Stimulated activated CD8-positive, alpha-beta memory T cell treated with anti-CD3 and anti-CD28 coated beads, Interleukin-15, amount 100 ng/mL, for 4 hours (primary cell): ENCODE measurements at regions not wholly inside any gene's neighbourhood (a gene's known extent, or its start where the extent isn't known, plus 50 kb on each side); places are given as distances from the start of the nearest gene placed in this dataset.
A peak's percentile ranks its signal among the peaks of the same experiment; 100 is the strongest.

Experiments used
- DNase-seq, 2 donors: peaks; one replicate each; pipeline ENCODE4 v3.0.0-alpha.2; 2020; ENCODE audit warnings: low read depth in 2 of 2

- no peak for DNase-seq
These were observed 150.4 kb upstream of the GGTLC1 start for GRCh38 chr20:24138951-24139350.

DNA sequence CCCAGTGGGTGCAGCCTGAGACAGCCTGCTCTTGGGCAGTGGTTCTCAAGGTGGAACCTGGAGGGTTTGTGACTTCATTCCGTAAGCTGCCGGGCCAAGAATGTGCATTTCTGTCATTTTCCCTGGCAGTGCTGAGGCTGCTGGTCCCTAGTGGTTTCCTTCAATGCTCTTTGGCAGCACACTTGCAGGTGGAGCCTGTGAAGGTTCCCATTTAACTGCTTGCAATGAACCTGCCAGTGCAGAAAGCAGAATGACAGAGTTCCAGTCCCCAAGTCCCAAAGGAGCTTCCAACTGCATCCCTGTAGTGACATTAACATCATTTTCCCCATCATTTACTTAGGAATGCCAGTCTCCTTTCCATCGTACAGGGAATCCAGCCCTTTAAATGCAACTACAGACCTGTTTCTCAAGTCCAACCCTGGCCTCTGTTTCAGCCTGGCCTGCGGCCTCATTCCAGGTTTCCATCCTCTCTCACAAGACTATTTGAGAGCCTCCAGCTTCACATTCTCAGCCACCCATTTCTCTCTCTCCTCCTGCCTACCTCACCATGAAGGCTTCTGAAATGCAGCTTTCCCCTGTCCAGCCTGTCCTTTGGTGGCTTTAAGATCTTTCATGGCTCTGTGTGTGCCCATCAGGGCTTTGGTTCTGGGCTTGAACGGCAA, 149.7 kb upstream of the GGTLC1 start:
- DNase-seq: no peak

GRCh38 chr20:24136659-24137246, 148.2 kb upstream of the GGTLC1 start:
- DNase-seq: no peak

GRCh38 chr20:24135781-24136180, 147.2 kb upstream of the GGTLC1 start:
- no peak for DNase-seq

DNA sequence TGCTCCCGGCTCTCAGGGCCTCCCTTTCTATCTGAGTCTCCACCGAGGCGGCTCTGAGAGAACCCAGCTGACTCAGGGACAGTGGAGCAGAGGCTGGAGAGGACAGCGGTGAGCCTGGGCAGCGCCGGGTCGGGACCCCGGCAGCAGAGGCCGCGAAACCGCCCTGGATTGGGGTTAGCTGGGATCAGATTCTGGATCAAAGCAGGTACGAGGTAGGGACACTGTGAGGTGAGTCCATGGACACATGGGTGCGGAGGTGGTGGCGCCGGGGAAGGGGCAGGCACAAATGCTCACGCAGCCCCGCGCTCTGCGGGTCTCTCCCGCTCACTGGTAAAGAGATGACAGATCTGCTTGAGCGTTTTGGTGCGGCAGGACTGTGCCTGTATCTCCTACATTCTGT, 146.4 kb upstream of the GGTLC1 start:
- DNase-seq: no peak

GRCh38 chr20:24134284-24134683, 145.7 kb upstream of the GGTLC1 start:
- no peak for DNase-seq

GRCh38 chr20:24132246-24132645, 143.7 kb upstream of the GGTLC1 start:
- no peak for DNase-seq

DNA sequence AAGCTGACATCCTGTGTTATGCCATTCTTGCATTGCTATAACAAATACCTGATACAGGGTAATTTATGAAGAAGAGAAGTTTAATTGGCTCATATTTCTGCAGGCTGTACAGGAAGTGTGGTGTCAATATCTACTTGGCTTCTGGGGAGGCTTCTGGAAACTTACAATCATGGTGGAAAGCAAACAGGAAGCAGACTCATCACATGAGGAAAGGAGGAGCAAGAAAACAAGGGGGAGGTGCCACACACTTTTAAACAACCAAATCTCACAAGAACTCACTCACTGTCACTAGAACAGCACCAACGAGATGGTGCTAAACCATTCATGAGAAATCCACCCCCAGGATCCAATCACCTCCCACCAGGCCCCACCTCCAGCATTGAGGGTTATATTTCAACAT, 143.1 kb upstream of the GGTLC1 start:
- DNase-seq: no peak

- DNase-seq: no peak
These were observed 142.7 kb upstream of the GGTLC1 start for GRCh38 chr20:24131281-24131680.

DNA sequence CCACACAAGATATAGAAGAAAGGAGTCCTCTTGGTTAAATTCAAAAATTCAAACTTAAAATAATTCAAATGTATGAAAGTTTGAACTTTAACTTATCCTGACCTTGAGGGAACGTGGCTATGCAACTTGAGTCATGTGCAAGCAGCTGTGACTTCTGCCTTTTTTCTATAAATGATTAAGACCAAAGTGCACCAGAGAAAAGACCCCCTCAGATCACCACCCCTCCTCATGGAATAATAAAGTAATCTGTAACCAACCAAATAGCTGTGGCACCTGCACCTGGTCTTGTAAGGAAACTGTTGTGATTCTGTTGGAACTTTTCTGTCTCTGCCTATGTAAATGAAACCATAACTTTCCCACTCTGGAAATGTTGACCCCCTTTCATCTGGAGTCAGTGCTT, 141.1 kb upstream of the GGTLC1 start:
- no peak for DNase-seq

GRCh38 chr20:24124951-24125650, 136.5 kb upstream of the GGTLC1 start:
- no peak for DNase-seq

- DNase-seq: no peak
These were observed 135.4 kb upstream of the GGTLC1 start for GRCh38 chr20:24124003-24124402.

GRCh38 chr20:24118441-24119175, 130.0 kb upstream of the GGTLC1 start:
- no peak for DNase-seq

GRCh38 chr20:24118034-24118433, 129.5 kb upstream of the GGTLC1 start:
- no peak for DNase-seq

- no peak for DNase-seq
These were observed 128.8 kb upstream of the GGTLC1 start for GRCh38 chr20:24117383-24117782.

DNA sequence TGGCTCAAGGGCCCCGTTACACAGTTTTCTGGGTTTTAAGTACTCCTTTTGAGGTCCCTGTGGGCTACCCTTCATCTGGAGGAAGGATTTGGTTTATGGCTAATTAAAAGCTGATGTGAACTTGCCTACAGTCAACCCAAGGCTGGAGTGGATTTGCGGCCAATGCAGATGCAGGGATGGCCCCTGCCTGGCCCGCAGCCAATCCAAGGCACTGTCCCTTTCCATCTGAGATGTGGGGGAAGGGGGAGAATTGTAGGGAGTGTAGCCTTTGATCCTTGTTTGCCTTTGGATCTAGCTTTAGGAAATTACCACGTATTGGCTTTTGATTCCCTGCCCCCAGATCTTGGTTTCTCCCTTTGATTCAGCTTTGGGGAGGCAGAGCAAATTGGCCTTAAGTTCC, 128.0 kb upstream of the GGTLC1 start:
- DNase-seq: no peak

DNA sequence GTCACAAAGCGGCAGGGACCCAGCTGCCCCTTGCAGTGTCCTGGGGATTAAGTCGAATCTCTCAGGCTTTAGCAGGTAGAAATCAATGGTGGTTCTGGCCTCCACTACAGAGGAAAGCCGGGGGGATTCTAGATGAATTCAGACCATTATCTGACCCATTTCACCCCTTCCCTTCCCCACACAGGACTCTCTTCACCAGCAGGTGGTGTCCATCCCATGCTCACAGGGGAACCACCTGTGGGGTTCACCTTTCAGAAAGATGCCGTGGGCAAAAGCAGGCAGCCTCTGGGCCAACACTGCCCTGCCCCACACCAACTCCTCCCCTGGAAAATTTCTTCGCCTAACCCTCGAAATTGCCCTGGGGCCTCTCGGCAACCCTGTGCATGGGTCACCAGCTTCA, 123.8 kb upstream of the GGTLC1 start:
- no peak for DNase-seq

- no peak for DNase-seq
These were observed 123.3 kb upstream of the GGTLC1 start for GRCh38 chr20:24111858-24112257.

DNA sequence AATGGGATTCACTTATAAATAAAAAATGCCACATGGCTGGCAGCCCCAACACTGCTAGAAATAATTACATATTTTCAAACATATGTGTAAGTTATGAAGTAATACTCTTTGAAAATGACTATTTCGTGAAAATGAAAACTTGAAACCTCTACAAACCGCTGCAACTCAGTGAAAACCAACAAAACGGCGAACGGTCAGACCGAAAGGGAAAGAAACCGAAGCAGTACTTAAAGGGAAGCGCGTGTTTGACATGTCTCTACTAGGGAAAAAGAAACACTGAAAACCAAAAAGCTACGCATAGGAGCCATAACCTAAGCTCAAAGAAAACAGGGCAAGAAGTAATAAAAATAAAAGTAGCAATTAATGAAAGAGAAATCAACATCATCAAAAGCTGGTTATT, 121.0 kb upstream of the GGTLC1 start:
- no peak for DNase-seq

- peak in 1 of 2 donors; percentile 4 for DNase-seq
These were observed 120.4 kb upstream of the GGTLC1 start for GRCh38 chr20:24109008-24109407.

DNA sequence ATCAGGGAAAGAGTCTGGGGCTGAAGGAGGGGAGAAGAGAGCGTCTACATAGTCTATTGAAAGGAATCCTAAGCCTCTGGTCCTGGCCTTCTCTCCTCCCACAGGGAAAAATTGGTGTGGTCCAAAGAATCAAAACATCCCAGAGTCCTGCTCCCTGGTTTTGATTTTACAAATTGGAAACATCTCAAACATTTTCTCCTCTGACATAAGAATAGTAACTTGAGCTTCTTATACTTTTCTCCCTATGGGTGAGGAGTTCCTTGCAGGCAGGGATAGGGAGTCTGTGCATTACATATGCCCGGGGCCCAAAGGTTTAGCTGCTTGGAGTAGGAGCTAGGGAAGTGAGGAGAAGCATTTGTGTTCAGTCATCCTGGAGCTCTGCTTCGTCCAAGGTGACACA, 120.0 kb upstream of the GGTLC1 start:
- no peak for DNase-seq

GRCh38 chr20:24106801-24107445, 118.3 kb upstream of the GGTLC1 start:
- no peak for DNase-seq
